Fibroblast of skin of left biceps (primary cell): ENCODE measurements at regions not wholly inside any gene's neighbourhood (a gene's known extent, or its start where the extent isn't known, plus 50 kb on each side); places are given as distances from the start of the nearest gene placed in this dataset.

Experiments
- DNase-seq, 2 experiments: peaks; one replicate each; pipeline ENCODE4 v3.0.0-alpha.2; 2013; ENCODE audit warnings: low read depth in 2 of 2

DNA sequence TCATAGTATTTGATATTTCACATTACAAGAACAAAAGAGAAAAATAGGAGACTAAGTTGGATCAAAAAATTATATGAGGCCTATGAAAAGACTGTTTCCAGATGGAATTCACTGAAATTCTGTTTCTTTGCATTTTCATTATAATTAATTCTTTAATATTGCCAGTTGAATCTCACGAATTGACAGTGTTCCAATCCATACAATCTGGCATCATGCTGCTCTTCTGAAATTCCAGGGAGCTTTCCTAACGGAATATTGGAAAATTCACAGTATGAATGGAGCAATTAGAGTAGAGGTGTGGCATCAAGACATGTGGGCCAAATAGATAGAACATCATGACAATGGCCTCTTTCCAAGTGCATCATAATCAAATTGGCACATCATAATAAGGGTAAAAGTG, 1178.9 kb upstream of the WWC1 start:
- no peak for DNase-seq

GRCh38 chr5:167122267-167122666, 1169.2 kb upstream of the WWC1 start:
- no peak for DNase-seq

DNA sequence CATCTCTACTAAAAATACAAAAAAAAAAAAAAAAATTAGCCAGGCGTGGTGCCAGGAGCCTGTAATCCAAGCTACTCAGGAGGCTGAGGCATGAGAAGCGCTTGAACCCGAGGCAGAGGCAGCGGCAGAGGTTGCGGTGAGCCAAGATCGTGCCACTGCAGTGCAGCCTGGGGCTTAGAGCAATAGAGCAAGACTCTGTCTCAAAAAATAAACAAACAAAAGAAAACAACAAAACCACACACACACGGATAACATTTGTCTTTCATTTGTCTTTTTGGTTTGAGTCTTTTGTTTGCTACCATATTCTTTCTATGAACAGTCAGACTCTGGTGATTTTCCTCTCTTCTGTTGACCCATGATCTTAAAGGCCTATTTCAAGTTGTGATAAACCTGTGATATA, 1168.3 kb upstream of the WWC1 start:
- no peak for DNase-seq

DNA sequence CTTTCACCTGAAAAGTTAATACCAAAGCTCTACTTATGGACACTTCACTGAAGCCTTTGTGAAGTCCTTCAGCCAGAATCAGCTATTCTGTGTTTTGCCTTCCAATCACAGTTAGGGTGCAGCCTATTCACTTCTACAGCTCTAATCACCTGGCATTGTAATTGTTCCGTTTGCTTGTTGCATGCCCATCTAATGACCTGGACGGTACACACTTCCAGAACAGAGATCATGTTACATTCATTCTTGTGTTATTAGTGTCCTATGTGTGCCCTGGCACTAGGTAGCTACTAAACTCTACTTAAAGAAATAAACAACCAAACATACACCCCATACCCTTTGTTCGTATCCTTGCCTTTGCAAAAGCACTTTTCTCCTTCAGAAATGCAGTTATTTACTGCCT, 1162.9 kb upstream of the WWC1 start:
- no peak for DNase-seq

DNA sequence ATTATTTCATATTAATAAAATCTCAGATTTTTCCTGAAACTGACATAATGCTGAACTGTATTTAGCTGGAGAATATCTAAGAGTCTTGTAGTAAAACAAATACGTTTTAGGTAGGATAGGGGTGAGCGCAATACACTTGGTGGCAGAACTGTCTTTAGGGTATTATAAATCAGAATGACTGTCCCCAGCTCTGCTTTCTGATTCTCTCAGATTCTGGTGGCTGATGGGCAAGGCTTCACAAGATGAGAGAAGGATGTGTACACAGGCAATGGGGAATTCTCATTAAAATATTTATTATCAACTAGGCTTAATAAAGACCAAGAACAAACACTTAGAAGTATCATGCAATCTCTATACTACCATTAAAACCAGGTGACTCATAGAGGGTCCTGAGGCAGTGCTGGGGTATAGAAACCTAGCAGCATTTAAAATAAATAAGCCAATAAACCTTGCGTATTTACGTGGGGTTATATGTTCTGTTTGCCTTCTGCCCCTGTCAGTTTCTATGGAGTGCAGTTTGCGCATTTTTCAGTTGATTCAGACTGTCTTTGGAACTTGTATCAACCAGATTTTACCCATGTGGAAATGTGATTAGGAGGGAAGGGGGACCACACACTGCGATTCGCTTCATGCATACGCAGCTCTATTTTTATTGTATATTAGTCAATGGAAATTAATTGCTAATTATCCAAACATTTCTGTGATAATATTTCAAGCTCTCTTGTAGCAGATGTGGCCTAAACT, 1150.7 kb upstream of the WWC1 start:
- no peak for DNase-seq

DNA sequence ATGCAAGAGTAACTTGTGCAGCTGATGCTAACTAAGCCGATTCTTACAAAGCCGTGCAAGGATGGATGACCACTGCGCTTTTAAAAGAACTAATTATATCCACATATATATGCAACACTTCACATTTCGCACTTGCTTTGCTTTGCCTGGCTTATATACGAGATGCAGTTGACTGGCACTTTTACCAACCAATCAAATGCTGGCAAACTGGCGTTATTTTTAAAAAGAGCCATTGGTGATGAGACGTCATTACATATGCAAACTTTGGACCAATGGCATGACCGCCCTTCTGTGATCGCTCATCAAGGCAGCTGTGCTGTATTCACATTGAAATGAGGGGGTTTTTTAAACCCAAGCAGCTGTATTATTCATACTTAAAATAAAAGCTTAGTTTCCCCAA, 1147.7 kb upstream of the WWC1 start:
- DNase-seq = no peak

DNA sequence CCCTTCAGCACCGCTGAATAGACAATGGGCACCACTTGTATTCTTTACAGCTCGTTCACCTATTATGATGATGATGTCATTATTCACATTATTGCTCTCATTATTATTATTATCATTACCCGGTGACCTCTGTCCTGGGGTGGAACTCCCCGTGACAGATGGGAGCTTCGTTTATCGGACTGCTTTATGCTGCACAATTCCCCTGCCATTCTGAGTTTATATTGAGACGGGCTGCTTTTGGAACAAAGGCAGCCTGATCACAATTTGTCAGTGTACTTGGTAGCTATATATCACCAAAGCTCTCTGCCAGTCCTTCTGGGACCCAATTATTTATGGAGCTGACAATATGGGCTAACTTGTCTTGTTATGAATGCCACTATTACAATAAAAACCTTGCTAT, 1145.6 kb upstream of the WWC1 start:
- no peak for DNase-seq

DNA sequence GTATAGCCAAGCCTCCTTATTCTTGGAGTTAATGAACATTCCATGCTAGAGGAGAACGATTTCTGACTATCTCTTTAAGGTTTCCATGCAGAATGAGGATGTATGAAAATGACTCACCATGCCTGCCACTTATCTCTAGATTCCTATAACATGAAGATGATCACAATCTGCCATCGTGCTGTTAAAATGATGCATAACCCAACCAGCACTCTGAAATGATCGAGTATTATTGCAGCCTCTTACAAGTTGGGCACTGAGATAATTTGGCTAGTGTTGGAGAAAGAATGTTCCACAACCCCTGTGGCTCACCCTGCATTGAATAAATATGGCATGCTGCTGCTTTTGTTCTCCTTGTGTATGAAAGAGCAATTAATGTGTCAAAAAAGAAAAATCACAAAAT, 1143.6 kb upstream of the WWC1 start:
- no peak for DNase-seq

GRCh38 chr5:167150661-167151060, 1140.8 kb upstream of the WWC1 start:
- no peak for DNase-seq

- no peak for DNase-seq
Measured at GRCh38 chr5:167152561-167152960, 1138.9 kb upstream of the WWC1 start.

GRCh38 chr5:167155387-167156005, 1135.9 kb upstream of the WWC1 start:
- DNase-seq = no peak

DNA sequence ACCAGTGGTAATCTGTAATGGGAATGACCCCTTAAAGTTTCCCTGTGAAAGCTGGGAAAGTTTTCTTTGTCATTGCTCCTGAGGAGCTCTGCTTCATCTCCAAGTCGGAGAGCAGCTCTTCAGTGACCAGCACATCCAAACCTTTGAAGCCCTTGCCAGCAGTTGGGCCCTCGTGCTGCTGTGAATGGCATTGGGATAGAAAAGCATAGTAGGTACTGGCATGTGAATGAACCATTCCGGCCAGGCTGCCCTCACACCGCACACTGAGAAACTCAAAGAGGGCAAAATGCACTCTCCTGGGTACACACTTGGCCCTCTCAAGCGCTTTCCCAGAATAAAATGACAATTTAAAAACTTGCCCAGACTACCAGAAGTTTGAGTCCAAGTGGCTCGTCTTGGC, 1135.0 kb upstream of the WWC1 start:
- DNase-seq = no peak

- no peak for DNase-seq
Measured at GRCh38 chr5:167158588-167158987, 1132.9 kb upstream of the WWC1 start.

DNA sequence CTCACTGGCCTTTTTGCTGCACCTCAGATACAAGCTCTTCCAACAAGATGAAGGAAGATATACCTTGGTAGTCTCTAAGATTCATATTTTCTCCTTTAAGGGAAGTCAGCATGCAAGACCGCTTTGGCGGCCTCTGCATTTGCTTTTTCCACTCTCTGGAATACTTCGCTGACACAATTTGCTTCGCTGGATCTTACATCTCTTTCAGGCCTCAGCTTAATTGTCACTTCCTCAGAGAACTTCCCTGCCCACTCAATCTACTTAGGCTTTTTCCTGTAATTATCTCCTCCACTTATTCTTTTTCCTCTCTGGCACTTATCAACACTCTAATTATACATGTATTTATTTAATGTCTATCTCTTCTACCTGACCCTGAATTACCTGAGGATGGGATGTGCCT, 1131.1 kb upstream of the WWC1 start:
- DNase-seq = no peak

GRCh38 chr5:167166696-167167095, 1124.7 kb upstream of the WWC1 start:
- DNase-seq = no peak

DNA sequence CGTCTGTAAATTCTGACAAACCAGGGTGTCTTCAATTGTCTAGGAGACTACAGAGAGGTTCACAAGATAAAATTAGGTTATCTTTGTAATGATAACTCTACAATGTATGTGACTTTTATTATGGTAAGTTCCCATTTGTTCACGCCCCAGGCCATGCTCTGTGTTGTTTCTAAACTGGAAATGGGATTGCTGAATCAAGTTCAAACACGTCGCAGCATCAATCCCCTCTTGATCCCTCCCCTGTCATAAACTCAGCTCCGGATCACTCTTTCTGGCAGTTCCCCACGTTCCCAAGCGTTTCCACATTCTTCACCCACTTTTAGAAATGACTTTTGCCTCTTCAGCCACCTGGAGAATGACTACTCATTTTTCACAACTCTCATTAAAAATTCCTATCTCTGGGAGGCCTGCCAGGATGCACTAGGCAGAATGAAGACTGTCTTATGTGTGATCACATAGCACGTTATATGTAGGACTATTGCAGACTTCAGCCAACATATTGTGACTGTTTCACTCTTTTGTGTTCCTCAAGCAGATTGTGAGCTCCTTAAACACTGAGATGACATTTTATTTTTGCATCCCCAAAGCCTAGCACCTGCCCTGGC, 1124.2 kb upstream of the WWC1 start:
- DNase-seq = peak in 1 of 2 experiments; percentile 21

- DNase-seq = no peak
Measured at GRCh38 chr5:167168971-167169370, 1122.5 kb upstream of the WWC1 start.

DNA sequence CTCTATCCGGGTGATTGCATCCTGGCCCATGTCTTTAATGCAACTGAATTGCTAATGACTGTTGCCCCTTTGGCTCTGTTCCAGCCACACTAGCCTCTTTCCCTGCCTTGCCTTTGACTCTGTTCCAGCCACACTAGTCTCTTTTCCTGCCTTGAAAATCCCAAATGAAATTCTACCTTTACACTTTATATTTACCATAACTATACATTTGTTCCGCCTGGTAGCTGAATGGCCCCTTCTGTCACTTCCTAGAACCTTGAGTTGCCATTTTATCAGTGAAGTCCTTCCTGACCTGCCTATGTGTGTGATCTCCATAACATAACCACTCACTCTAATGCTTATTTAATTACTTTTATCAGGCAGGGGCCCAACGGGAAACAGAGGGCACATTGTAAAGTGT, 1120.4 kb upstream of the WWC1 start:
- no peak for DNase-seq

DNA sequence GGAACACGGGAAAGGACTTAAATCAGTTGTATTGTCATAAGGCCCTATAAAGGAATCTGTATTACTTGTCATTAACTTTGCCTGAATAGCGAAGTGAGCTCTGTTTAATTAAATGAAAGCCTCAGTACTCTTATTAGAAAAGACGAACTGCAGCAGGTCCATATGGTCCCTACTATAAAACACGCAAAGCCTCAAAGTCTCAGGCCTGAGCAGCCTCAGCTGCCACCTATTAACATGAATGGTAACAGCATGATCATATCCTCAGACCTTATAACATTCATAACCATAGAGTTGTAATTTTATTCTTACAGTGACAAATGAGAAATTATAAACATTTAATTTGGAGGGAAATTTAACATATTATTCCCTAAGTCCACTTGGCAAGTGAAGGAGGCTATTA, 1113.7 kb upstream of the WWC1 start:
- DNase-seq = no peak

- DNase-seq = no peak
Measured at GRCh38 chr5:167180906-167181305, 1110.5 kb upstream of the WWC1 start.

GRCh38 chr5:167205881-167206280, 1085.6 kb upstream of the WWC1 start:
- no peak for DNase-seq

- DNase-seq = peak; percentile 97 to 98
Measured at GRCh38 chr5:167207081-167207480, 1084.4 kb upstream of the WWC1 start.

GRCh38 chr5:167208911-167209310, 1082.5 kb upstream of the WWC1 start:
- DNase-seq = peak in 1 of 2 experiments; percentile 12
